GM18858 (cell line): ENCODE measurements at regions not wholly inside any gene's neighbourhood (a gene's known extent, or its start where the extent isn't known, plus 50 kb on each side); places are given as distances from the start of the nearest gene placed in this dataset.

Experiments used
- ATAC-seq: cut with Tn5 transposase; IDR thresholded peaks from one replicate; pipeline ENCODE4 v1.9.1; 2021; ENCODE audit not compliant: unreplicated experiment

GRCh38 chr5:154107010-154107409 is 68.2 kb downstream of the MFAP3 start:
- ATAC-seq, result no peak

GRCh38 chr5:154107756-154108155 is 69.0 kb downstream of the MFAP3 start:
- no peak for ATAC-seq

GRCh38 chr5:154109416-154110106 is 70.8 kb downstream of the MFAP3 start:
- ATAC-seq, result no peak

DNA sequence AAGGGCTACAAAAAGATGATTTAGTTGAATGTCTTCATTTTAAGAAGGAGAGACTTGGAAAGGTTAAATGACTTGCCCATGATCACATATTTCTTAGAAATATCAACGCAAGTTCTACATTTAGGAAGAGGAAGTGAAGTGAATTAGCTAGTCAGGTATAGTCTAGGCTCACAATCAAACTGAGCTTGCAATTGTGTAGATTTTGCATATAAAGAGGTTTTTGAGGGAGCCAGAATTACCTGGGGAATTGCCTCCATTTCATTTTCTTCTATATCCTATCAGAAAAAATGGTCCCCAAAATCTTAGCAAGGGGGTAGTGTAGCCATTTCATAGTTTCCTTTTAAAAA is 71.3 kb downstream of the MFAP3 start:
- no peak for ATAC-seq

- no peak for ATAC-seq
Measured at GRCh38 chr5:154110716-154111115, 71.9 kb downstream of the MFAP3 start.

DNA sequence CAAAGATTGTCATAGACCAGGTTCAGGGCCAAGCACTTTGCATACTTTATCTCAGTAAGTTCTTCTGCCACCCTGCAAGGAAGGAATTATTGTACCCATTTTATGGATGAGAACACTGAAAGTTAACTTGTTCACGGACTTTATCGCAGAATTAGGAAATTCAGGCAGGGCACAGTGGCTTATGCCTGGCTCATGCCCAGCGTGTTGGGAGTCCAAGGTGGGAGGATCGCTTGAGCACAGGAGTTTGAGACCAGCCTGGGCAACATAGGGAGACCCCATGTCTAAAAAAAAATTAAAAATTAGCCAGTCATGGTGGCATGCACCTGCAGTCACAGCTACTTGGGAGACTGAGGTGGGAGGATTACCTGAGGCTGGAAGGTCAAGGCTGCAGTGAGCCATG is 72.4 kb downstream of the MFAP3 start:
- no peak for ATAC-seq

DNA sequence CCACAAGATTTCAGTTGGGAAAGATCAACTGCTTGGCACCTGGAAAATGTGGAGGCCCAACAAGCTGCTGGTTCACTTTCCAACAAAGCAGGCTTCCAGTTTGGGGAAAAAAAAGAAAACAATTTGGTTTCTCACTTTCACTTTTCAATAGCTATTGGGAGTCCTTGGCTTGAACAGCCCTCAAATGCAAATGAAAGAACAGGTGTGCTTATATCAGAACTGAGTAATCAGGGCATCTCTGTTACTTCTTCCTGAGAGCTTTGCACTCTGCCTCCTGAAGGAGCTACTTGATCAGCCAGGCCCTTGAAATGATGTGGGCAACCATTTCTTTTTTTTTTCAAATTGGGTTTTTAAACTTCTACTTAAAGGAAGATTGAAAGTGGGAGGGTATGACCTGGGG is 73.5 kb downstream of the MFAP3 start:
- ATAC-seq, result no peak

DNA sequence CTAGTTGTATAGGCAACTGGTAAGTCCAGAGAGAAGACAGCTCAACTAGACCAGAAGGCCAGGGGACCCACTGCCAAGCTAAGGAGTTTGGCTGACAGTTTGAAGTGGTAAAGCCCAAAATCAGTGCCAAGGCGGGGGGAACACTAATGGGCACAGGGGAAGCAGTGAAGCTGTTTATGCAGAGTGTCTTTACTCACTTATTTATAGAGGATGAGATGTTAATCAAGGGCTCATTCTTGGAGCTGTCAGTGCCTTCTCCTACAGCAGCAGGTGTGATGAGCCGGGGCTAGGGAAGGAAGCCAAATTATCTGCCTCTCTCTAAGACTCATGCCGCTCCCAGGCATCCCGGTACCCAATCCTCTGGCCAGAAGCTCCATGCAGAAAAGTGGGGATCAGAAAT is 75.2 kb upstream of the GALNT10 start:
- no peak for ATAC-seq

DNA sequence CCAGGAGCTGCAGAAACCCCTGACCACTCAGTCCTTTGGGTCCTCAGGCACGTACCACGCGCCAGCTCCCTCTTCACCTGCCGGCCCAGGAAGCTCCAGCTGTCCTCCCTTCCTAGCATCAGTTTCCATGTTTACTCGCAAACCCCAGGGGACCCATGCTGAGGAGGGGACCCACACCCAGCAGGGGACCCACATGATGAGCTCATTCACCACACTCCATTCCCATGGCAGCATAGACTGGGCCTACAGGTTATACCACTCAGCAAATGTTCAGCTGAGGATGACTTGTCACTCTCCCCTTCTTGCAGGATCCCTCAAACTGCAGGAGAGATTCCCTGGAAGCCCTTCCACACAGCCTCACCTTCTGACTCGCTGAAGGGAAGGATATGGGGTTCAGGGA is 73.5 kb upstream of the GALNT10 start:
- no peak for ATAC-seq

DNA sequence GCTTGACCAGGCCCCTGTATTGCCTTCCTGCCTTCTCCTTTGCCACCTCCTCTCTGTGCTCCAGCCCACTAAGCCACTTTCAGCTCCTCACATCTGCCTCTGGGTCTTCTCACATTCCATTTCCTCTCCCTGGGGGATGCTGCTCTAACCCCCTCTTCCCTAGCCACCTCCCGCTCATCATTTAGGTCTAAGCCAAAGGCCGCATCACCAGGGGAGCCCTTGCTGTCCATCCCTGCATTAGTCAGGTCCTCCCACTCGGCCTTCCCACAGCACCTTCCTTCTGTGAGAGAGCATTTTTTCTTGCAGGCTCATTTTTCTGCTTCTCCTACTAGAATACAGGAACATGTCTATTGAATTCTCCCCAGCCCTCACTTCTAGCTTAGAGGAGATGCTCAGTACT is 72.6 kb upstream of the GALNT10 start:
- no peak for ATAC-seq

GRCh38 chr5:154118385-154118784 is 72.1 kb upstream of the GALNT10 start:
- ATAC-seq, result no peak

DNA sequence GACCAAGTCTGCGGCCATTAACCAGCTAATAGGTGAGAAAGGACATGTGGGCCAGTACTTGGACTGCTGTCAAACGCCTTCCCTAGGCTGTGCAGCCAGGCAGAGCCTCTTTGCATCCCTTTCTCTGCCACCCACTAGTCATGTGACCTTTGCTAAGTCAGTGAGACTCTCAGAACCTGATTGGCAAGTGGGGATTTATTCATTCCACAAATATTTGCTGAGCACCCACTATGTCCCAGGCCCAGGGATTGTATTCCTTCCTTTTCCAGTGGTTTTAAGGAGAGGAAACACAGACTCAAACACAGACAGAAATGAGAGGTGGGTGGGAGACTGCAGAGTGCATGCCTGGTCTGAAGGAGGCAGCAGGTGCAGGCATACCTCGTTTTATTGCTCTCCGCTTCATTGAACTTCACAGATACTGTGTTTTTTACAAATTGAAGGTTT is 71.6 kb upstream of the GALNT10 start:
- ATAC-seq, result peak; percentile 73

DNA sequence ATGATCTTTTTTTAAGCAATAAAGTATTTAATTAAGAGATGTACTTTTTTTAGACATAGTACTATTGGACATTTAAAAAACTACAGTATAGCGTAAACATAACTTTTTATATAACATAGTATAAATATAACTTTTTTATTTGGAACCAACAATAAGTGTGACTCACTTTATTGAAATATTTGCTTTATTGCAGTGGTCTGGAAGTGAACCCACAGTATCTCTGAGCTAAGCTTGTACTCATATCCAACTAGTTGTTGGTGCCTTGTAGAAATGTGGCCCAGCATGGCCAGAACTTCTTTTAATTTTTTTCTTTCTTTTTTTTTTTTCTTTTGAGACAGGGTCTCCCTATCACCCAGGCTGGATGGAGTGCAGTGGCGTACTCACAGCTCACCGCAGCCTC is 61.5 kb upstream of the GALNT10 start:
- ATAC-seq, result no peak

- ATAC-seq, result no peak
Measured at GRCh38 chr5:154129921-154130320, 60.6 kb upstream of the GALNT10 start.

GRCh38 chr5:154131817-154132216 is 58.7 kb upstream of the GALNT10 start:
- no peak for ATAC-seq

DNA sequence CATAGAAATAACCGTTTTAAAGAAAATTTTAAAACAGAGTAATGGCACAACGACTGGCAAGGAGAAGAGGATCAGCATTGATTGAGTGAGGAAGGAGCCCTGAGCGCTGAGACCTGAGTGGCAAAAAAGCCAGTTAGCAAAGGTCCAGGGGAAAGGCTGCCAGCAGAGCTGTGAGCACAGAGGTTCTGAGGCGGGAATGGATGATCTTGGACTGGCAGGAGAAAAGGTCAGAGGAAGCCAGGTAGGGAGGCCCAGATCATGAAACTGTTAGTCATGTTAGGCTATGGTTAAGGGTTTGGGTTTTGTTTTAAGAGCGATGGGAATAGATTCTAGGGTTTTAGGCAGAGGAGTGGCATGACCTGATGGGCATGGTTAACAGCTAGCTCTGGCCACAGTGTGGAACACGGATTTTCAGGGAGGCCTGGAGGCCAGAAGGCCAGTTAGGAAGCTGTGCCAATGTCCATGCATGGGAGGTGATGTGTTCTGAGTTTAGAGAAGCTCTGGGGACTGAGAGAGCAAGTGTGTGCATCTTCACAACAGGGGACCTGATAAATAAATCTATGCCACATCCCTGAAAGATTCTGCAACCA is 57.7 kb upstream of the GALNT10 start:
- no peak for ATAC-seq

DNA sequence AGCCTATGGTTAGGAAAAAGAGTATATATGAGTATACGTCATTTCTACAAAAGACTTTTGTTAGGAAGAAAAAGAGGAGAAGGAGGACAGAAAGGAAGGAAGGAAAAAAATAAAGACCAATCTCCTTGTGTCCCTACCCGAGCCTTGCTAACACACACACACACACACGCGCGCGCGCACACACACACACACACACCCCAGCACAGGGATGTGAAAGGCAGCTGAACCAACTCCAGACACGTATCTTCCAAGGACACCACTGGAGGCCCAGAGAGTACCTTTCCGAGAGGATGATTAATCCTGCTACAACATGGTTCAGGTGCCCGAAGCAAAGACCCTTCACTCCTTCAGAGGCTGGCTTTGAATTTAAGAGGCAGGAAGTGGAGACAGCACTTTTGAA is 56.9 kb upstream of the GALNT10 start:
- ATAC-seq, result no peak

DNA sequence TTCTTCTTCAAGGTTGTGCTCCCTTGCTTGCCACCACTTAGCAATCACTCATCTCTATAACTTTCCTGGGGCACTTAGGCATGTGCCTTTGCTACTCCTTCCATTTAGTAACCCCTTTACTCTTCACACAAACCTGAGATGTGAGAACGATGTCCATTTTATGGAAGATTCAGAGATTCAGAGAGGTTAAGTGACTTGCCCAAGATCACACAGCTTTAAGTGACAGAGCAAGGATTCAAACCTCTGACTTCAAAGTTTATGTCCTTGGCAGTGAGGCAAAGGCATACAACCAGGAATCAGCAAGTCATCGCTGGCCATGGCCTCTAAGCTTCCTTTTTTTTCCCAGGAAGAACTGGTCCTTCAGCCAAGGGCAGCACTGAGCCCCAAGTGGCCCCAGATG is 56.0 kb upstream of the GALNT10 start:
- no peak for ATAC-seq

DNA sequence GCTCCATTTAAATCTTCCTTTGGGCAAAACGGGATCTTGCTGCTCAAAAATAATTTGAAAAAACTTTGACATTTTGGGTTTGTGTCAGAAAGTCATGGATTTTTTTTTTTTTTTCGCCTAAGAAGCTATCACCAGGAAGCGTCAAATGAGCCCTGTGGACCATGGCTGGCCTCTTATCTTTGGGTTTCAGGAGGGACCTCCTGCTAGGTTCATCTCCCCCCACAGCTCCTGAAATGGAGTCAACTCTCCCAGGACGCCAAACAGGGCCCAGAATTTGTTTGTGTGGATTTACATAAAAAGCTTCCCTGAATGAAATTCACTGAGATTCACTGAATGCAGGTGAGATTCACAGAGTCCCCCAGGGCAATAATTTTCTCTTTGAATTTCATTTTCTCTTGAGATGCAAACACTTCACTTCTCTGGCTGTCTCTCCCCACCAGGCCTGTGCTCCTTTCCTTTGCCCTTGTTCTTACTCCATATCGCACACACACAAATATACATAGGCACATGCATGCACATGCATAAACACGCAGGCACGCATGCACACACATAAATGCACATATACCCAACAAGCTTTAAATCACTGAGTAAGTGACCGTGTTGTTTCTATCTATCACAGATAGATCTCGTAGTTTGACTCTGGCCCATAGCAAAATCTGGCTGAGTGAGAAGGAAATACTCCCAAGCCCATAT is 55.3 kb upstream of the GALNT10 start:
- no peak for ATAC-seq

GRCh38 chr5:154136141-154136540 is 54.4 kb upstream of the GALNT10 start:
- no peak for ATAC-seq

DNA sequence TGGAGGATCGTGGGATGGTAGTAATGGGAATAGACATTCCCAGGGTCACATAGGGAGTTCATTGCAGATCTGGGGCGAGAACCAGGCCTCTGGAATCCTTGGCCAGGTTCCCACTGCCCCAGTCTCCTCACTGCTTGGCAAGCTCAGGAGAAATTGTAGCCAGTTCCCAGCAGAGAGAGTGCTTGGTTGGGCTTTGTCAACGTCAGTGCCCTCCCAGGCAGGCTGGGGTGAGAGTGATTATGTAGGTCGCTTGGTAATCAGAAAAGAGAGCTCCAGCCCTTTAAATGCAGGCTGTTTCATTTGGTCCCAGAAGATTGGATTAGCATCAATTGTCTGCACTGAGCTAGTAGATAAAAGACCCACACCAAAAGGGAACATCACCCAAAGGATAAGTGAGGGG is 51.8 kb upstream of the GALNT10 start:
- no peak for ATAC-seq

- no peak for ATAC-seq
Measured at GRCh38 chr5:154140381-154140780, 50.2 kb upstream of the GALNT10 start.
